ENCODE measurements at regions not wholly inside any gene's neighbourhood (a gene's known extent, or its start where the extent isn't known, plus 50 kb on each side); places are given as distances from the start of the nearest gene placed in this dataset.

GRCh38 chr10:76621886-76622620 lies 1015.6 kb downstream of the KCNMA1 start:
- TF ChIP-seq CEBPB (IDR thresholded peaks at IDR 0.05), result no peak
- no peak for TF ChIP-seq NFIC (IDR thresholded peaks at IDR 0.05)
- no peak for TF ChIP-seq YY1 (IDR thresholded peaks at IDR 0.05; ENCODE audit: low read depth)
- no peak for TF ChIP-seq TCF12 (IDR thresholded peaks at IDR 0.05; ENCODE audit: low read depth)
- TF ChIP-seq EGR1 (IDR thresholded peaks at IDR 0.05), result no peak
- no peak for TF ChIP-seq ZBTB7A (IDR thresholded peaks at IDR 0.05; ENCODE audit: low read depth)

GRCh38 chr10:76618641-76619040 lies 1019.0 kb downstream of the KCNMA1 start:
- TF ChIP-seq ZBTB7A (IDR thresholded peaks at IDR 0.05; ENCODE audit: low read depth) (no peak), NFIC (IDR thresholded peaks at IDR 0.05) (no peak), FOXM1 (IDR thresholded peaks at IDR 0.05; ENCODE audit: borderline replicate concordance, low read depth) (no peak), EGR1 (IDR thresholded peaks at IDR 0.05) (no peak), TEAD4 (IDR thresholded peaks at IDR 0.05) (no peak), TCF12 (IDR thresholded peaks at IDR 0.05; ENCODE audit: low read depth) (no peak), REST (IDR thresholded peaks at IDR 0.05; ENCODE audit: low read depth) (no peak), CEBPB (IDR thresholded peaks at IDR 0.05) (no peak), RAD21 (IDR thresholded peaks at IDR 0.05; ENCODE audit: low read depth) (no peak), EP300 (IDR thresholded peaks at IDR 0.05; ENCODE audit: borderline replicate concordance) (no peak)

DNA sequence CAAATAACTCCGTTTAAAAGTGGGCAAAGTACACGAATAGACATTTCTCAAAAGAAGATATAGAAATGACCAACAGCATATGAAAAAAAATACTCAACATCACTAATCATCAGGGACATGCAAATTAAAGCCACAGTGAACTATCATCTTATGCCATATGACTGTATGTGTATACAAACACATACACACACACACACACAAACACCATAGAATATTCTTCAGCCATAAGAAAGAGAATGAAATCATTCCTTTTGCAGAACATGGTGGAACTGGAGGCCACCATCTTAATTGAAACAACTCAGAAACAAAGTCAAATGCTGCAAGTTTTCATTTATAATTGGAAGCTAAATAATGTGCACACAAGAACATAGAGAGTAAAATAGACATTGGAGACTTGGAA lies 1019.4 kb downstream of the KCNMA1 start:
- TF ChIP-seq TEAD4 (IDR thresholded peaks at IDR 0.05) (no peak), EP300 (IDR thresholded peaks at IDR 0.05; ENCODE audit: borderline replicate concordance) (no peak), ZBTB7A (IDR thresholded peaks at IDR 0.05; ENCODE audit: low read depth) (no peak), YY1 (IDR thresholded peaks at IDR 0.05; ENCODE audit: low read depth) (no peak), MAX (IDR thresholded peaks at IDR 0.05) (no peak), CREB1 (IDR thresholded peaks at IDR 0.05; ENCODE audit: low read depth) (no peak), TAF1 (IDR thresholded peaks at IDR 0.05; ENCODE audit: low read depth) (no peak), CEBPB (IDR thresholded peaks at IDR 0.05) (no peak), NFIC (IDR thresholded peaks at IDR 0.05) (no peak), FOXM1 (IDR thresholded peaks at IDR 0.05; ENCODE audit: borderline replicate concordance, low read depth) (no peak)

DNA sequence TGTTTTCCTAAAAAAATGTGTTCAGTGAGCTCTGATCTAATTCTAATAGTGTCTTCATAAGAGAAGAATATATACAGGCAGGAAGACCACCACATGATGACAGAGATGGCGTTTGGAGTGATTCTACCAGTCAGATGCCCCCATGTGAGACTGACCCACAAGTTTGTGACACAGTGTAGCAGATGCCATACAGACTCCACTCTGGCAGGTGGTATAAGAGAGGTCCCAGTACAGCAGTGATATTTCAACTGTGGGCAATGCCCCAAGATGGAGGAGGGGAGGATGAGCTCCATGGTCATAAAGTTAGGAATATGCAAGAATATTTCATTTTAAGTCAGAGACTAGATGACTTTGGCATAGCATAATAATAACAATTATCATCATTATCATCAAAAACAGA lies 1022.6 kb downstream of the KCNMA1 start:
- TF ChIP-seq YY1 (IDR thresholded peaks at IDR 0.05; ENCODE audit: low read depth) (no peak), TEAD4 (IDR thresholded peaks at IDR 0.05) (no peak), TCF12 (IDR thresholded peaks at IDR 0.05; ENCODE audit: low read depth) (no peak), ZBTB7A (IDR thresholded peaks at IDR 0.05; ENCODE audit: low read depth) (no peak)

All from Ishikawa (cell line).